ENCODE measurements at regions not wholly inside any gene's neighbourhood (a gene's known extent, or its start where the extent isn't known, plus 50 kb on each side); places are given as distances from the start of the nearest gene placed in this dataset.

- Histone ChIP-seq H3K4me1 (no peaks in the 10 kb centered on the region), H3K27ac (no peak overlapping the region), H3K36me3 (no peaks in the 10 kb centered on the region), H3K27me3 (no peaks in the 10 kb centered on the region), H3K4me3 (no peak overlapping the region), H3K9me3 (no peaks in the 10 kb centered on the region)
- no peak for TF ChIP-seq CTCF (IDR thresholded peaks at IDR 0.05)
- intact Hi-C loops (cut with DNase I) = no loop called here
- DNase-seq (ENCODE audit: low spot score in 2 of 2) = no peak
These were observed 94.9 kb upstream of the WDR17 start for GRCh38 chr4:175970724-175971123.

- Histone ChIP-seq H3K36me3 (no peaks in the 10 kb centered on the region), H3K27ac (no peak overlapping the region), H3K4me1 (no peaks in the 10 kb centered on the region), H3K9me3 (no peaks in the 10 kb centered on the region), H3K27me3 (no peaks in the 10 kb centered on the region), H3K4me3 (no peak overlapping the region)
- no peak for DNase-seq (ENCODE audit: low spot score in 2 of 2)
- intact Hi-C loops (cut with DNase I) = no loop called here
- no peak for TF ChIP-seq CTCF (IDR thresholded peaks at IDR 0.05)
These were observed 94.1 kb upstream of the WDR17 start for GRCh38 chr4:175971388-175972179.

- Histone ChIP-seq H3K4me1 (no peaks in the 10 kb centered on the region), H3K27ac (no peak overlapping the region), H3K36me3 (no peaks in the 10 kb centered on the region), H3K9me3 (no peaks in the 10 kb centered on the region), H3K4me3 (no peak overlapping the region), H3K27me3 (no peaks in the 10 kb centered on the region)
- TF ChIP-seq CTCF (IDR thresholded peaks at IDR 0.05) = no peak
- DNase-seq (ENCODE audit: low spot score in 2 of 2) = no peak
- intact Hi-C loops (cut with DNase I) = no loop called here
These were observed 92.4 kb upstream of the WDR17 start for GRCh38 chr4:175973027-175973923.

- DNase-seq (ENCODE audit: low spot score in 2 of 2) = no peak
- no peak for TF ChIP-seq CTCF (IDR thresholded peaks at IDR 0.05)
- H3K4me3 ChIP-seq = no peak overlapping the region
- no peaks in the 10 kb centered on the region for H3K4me1 ChIP-seq
- H3K27me3 ChIP-seq = no peaks in the 10 kb centered on the region
- no peak overlapping the region for H3K27ac ChIP-seq
- H3K9me3 ChIP-seq = no peaks in the 10 kb centered on the region
- no peaks in the 10 kb centered on the region for H3K36me3 ChIP-seq
- intact Hi-C loops (cut with DNase I) = no loop called here
These were observed 82.0 kb upstream of the WDR17 start for GRCh38 chr4:175983636-175984035.

- intact Hi-C loops (cut with DNase I) = no loop called here
- Histone ChIP-seq H3K4me3 (no peak overlapping the region), H3K9me3 (no peaks in the 10 kb centered on the region), H3K27me3 (no peaks in the 10 kb centered on the region), H3K36me3 (no peaks in the 10 kb centered on the region), H3K27ac (no peak overlapping the region), H3K4me1 (no peaks in the 10 kb centered on the region)
- no peak for TF ChIP-seq CTCF (IDR thresholded peaks at IDR 0.05)
- DNase-seq (ENCODE audit: low spot score in 2 of 2) = no peak
These were observed 79.0 kb upstream of the WDR17 start for GRCh38 chr4:175986668-175987067.
